A549 (cell line): ENCODE measurements at regions not wholly inside any gene's neighbourhood (a gene's known extent, or its start where the extent isn't known, plus 50 kb on each side); places are given as distances from the start of the nearest gene placed in this dataset.

Experiments used
- ATAC-seq, 2 experiments: fragments of 200-7000 bp in 1 of 2; fragments of >200 bp in 1 of 2; cut with Nextera tagmentation in 1 of 2; cut with Tn5 transposase in 1 of 2; 3 replicates each; pipeline versions ENCODE4 v1.8.0 to v1.9.1; 2018 to 2020; ENCODE audit warnings: mild to moderate bottlenecking in 1 of 2, moderate library complexity in 1 of 2
- CTCF ChIA-PET: fragments of 300-600 bp; sonication (Branson Sonifier 250); formaldehyde crosslinking; extraction: SDS; loops from one replicate; lab custom pipeline; 2021; ENCODE audit warnings: antibody characterized with exemption, inconsistent platforms; lab: Yijun Ruan, JAX
- POLR2A ChIA-PET: fragments of 350-600 bp; formaldehyde crosslinking; extraction: SDS; loops from one replicate; lab custom pipeline; 2021; ENCODE audit warnings: antibody characterized with exemption, inconsistent platforms; lab: Yijun Ruan, JAX
- DNase-seq, 2 experiments: peaks; one replicate each; pipeline versions ENCODE4 v3.0.0 to v3.0.0-alpha.2; 2011 to 2016; ENCODE audit warnings: low read depth in 1 of 2, low spot score in 1 of 2
- FAIRE-seq: peaks from 2 replicates; lab custom pipeline; 2011; peaks lifted over from hg19 to GRCh38; lab: Jason Lieb, UNC
- H3K27ac ChIP-seq, 2 experiments: fragments of >200 bp; sonication (Bioruptor Twin); formaldehyde crosslinking; 3 replicates each; pipeline ENCODE4 v1.5.1; 2016 to 2017
- H3K4me1 ChIP-seq: fragments of >200 bp; sonication (Bioruptor Twin); formaldehyde crosslinking; 3 replicates; pipeline ENCODE4 v1.6.1; 2016
- H3K4me2 ChIP-seq: fragments of >200 bp; sonication (Bioruptor Twin); formaldehyde crosslinking; 3 replicates; pipeline ENCODE4 v1.6.1; 2016
- H3K4me3 ChIP-seq: fragments of >200 bp; sonication (Bioruptor Twin); formaldehyde crosslinking; 3 replicates; pipeline ENCODE4 v1.5.1; 2016
- H3K9me3 ChIP-seq: fragments of >200 bp; sonication (Bioruptor Twin); formaldehyde crosslinking; 3 replicates; pipeline ENCODE4 v1.6.1; 2016
- ELK1 ChIP-seq: fragments of 150-350 bp; IDR thresholded peaks from 2 replicates; pipeline ENCODE4 v1.6.1; 2014; ENCODE audit warnings: low read depth, mild to moderate bottlenecking, low read length
- FOSL2 ChIP-seq, 2 experiments: fragments of 450-650 bp in 1 of 2; fragments of >200 bp in 1 of 2; sonication (Bioruptor Twin) in 1 of 2; formaldehyde crosslinking; IDR thresholded peaks; 2 replicates each; pipeline versions ENCODE4 v1.5.0 to v1.6.1; 2016 to 2020; ENCODE audit warnings: mild to moderate bottlenecking in 1 of 2, moderate library complexity in 1 of 2
- JUN ChIP-seq, 2 experiments: fragments of >200 bp; sonication (Bioruptor Twin); formaldehyde crosslinking; IDR thresholded peaks; 2 replicates in 1 of 2; 3 replicates in 1 of 2; pipeline ENCODE4 v1.6.1; 2016 to 2017
- JUNB ChIP-seq: fragments of >200 bp; sonication (Bioruptor Twin); formaldehyde crosslinking; IDR thresholded peaks from 2 replicates; pipeline ENCODE4 v1.6.1; 2016
- SMC3 ChIP-seq: fragments of >200 bp; sonication (Bioruptor Twin); formaldehyde crosslinking; IDR thresholded peaks from 3 replicates; pipeline ENCODE4 v1.6.1; 2018; ENCODE audit warnings: inconsistent platforms
- TP53 ChIP-seq: fragments of 250-450 bp; sonication (Bioruptor Pico); IDR thresholded peaks from 2 replicates; pipeline ENCODE4 v1.5.0; 2021; ENCODE audit warnings: mild to moderate bottlenecking, moderate library complexity
- ZNF302 ChIP-seq: fragments of 250-450 bp; sonication (Bioruptor Pico); IDR thresholded peaks from 2 replicates; pipeline ENCODE4 v1.9.0; 2021; ENCODE audit warnings: inconsistent platforms, mild to moderate bottlenecking, moderate library complexity
- WGBS: methylation state at CpG from one replicate; pipeline ENCODE4 v1.1.6; 2017; ENCODE audit errors: missing lambda C conversion rate; 5-methylcytosine and 5-hydroxymethylcytosine counted together
- TF ChIP-seq, protein P1 (sequence below): fragments of >200 bp; sonication (Bioruptor Twin); formaldehyde crosslinking; IDR thresholded peaks from 3 replicates; pipeline ENCODE4 v1.6.1; 2016
- TF ChIP-seq, protein P2 (sequence below): fragments of 250-450 bp; sonication (Bioruptor Pico); IDR thresholded peaks from 2 replicates; pipeline ENCODE4 v1.5.0; 2020; ENCODE audit warnings: low read depth, mild to moderate bottlenecking, moderate library complexity

DNA sequence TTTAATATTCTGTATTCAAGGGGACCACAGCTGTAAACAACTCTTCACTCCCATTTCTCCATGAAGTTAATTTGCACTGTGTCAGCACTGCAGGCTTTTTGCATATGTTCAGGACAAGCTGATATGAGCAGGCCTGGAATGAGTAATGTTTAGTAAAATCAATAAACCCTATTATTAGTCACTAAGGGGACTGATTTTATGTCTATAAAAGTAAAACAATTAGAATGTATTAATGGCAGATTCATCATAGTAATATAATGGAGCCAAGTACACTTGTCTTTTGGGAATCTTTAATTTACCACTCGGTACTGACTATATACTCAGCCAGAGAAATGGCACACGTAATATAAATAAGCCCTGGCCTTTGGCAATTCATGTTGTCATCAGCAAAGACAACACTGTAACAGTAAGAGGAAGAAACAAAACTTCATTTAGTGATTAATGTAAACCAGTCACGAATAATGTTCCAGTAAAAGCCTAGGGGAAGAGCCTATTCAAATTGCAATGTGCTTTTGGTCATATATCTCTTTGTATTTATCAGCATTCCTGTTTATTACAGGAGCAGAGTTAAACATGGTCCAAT lies 111.6 kb downstream of the ZNF608 start (continued):
- TF ChIP-seq, protein P1, sequence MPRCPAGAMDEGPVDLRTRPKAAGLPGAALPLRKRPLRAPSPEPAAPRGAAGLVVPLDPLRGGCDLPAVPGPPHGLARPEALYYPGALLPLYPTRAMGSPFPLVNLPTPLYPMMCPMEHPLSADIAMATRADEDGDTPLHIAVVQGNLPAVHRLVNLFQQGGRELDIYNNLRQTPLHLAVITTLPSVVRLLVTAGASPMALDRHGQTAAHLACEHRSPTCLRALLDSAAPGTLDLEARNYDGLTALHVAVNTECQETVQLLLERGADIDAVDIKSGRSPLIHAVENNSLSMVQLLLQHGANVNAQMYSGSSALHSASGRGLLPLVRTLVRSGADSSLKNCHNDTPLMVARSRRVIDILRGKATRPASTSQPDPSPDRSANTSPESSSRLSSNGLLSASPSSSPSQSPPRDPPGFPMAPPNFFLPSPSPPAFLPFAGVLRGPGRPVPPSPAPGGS = no peak
- TF ChIP-seq TP53 = no peak

- FAIRE-seq (no peak), DNase-seq (no peak), ATAC-seq (no peak)
- TF ChIP-seq FOSL2 (IDR thresholded peaks at IDR 0.05) = no peak
- peak; percentile 49; the same call in 1 of the 2 replicates for TF ChIP-seq FOSL2 (CRISPR knock-in tag; IDR thresholded peaks at IDR 0.05)
- no peak for TF ChIP-seq JUN (IDR thresholded peaks at IDR 0.05)
- peaks cover 31% of the 10 kb centered on the region for H3K4me1 ChIP-seq
- H3K4me2 ChIP-seq = peak overlapping the region; percentile 50
- POLR2A ChIA-PET = no interaction called here
- H3K27ac ChIP-seq = 0 out of 6 replicates have a peak overlapping the region, but pooled peaks of 1 of the 2 experiments have one; percentile 11
- no peaks in the 10 kb centered on the region for H3K9me3 ChIP-seq
- WGBS = 20% methylated on average over 1 of the region's 1 CpG
- CTCF ChIA-PET = no interaction called here
- no peak overlapping the region for H3K4me3 ChIP-seq
These were observed 112.2 kb downstream of the ZNF608 start for GRCh38 chr5:124634228-124634739.

DNA sequence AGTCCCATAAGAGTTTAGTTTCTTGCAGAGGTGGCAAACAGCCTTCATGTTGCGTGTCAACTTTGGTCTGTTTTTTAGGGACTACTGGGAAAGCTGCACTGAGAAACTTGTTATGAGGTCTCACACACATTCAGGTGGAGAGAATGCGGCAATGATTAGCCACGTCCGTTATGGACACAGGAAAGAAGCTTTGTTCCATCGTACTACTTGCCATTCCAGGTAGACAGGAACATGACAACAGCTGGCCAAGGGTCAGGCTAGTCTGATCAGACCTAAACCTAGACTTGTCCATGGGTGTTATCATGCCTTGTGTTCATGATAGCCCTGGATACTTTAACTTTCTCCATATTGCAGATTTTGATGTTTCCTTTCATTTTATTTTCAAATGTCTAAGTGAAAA lies 113.2 kb downstream of the ZNF608 start:
- no peak overlapping the region for H3K27ac ChIP-seq
- CTCF ChIA-PET = no interaction called here
- H3K9me3 ChIP-seq = no peaks in the 10 kb centered on the region
- TF ChIP-seq ELK1 = no peak
- no peak for TF ChIP-seq ZNF302 (CRISPR knock-in tag)
- no peak for TF ChIP-seq FOSL2 (IDR thresholded peaks at IDR 0.05)
- no peak for TF ChIP-seq FOSL2 (CRISPR knock-in tag; IDR thresholded peaks at IDR 0.05)
- TF ChIP-seq, protein P2, sequence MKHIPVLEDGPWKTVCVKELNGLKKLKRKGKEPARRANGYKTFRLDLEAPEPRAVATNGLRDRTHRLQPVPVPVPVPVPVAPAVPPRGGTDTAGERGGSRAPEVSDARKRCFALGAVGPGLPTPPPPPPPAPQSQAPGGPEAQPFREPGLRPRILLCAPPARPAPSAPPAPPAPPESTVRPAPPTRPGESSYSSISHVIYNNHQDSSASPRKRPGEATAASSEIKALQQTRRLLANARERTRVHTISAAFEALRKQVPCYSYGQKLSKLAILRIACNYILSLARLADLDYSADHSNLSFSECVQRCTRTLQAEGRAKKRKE (CRISPR knock-in tag) = no peak
- TF ChIP-seq, all 56 proteins: peak for 0
- Histone ChIP-seq H3K4me1 (peaks cover 37% of the 10 kb centered on the region), H3K4me2 (no peak overlapping the region), H3K4me3 (no peak overlapping the region)
- DNase-seq = no peak
- no peak for FAIRE-seq
- WGBS = 85% methylated on average over 5 of the region's 5 CpGs
- ATAC-seq = no peak
- POLR2A ChIA-PET = no interaction called here

DNA sequence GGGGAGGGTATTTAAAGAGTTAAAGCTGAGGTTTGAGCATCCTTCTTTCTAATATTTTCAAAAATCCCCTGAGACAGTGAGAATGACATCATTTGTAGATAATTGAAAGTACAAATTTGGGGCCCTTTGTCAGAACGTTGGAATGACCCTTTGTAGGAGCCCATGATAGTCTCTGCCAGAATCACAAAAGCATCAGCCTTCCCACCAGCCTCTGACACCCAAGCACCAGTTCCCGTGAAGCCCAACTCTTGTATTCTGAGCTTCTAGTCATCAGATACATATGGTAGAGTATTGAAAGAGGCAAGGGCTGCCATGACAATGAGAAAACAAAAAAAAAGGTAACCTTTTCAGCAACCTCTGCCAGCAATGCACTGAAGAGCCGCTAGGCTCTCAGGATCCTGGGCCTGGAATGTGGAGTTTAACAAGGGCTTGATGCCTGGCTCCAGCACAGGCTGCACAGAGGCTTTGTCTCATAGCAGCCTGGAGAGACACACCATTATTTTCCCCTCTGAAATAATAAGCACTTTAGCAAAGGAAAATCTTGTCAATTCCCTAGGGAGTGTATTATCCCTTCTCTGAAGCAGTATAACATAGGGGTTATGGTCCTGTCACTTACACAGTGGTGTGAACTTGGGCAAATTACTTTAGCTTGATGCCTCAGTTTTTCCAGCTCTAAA lies 114.4 kb downstream of the ZNF608 start:
- Histone ChIP-seq H3K4me1 (peaks cover 38% of the 10 kb centered on the region), H3K27ac (no peak overlapping the region), H3K4me3 (no peak overlapping the region), H3K4me2 (no peak overlapping the region), H3K9me3 (no peaks in the 10 kb centered on the region)
- no peak for ATAC-seq
- ChIA-PET CTCF (no interaction called here), POLR2A (no interaction called here)
- no peak for TF ChIP-seq SMC3
- no peak for TF ChIP-seq JUNB
- DNase-seq = no peak
- 70% methylated on average over 3 of the region's 3 CpGs for WGBS
- FAIRE-seq = no peak
